GM19324 (cell line): ENCODE measurements at regions not wholly inside any gene's neighbourhood (a gene's known extent, or its start where the extent isn't known, plus 50 kb on each side); places are given as distances from the start of the nearest gene placed in this dataset.
"Not testable (repeated sequence)": the region's sequence is repeated elsewhere in the genome, so short reads cannot be mapped to it uniquely, and the experiment has no call there.

ENCODE experiments used
- ATAC-seq: cut with Tn5 transposase; IDR thresholded peaks from one replicate; pipeline ENCODE4 v1.9.1; 2021; ENCODE audit warnings: mild to moderate bottlenecking, moderate library complexity; ENCODE audit not compliant: unreplicated experiment, low FRiP score

- no peak for ATAC-seq
Measured at GRCh38 chr5:102068870-102069269, 227.2 kb downstream of the SLCO4C1 start.

GRCh38 chr5:102049517-102049916, 246.6 kb downstream of the SLCO4C1 start:
- ATAC-seq, result no peak

GRCh38 chr5:102048940-102049339, 247.1 kb downstream of the SLCO4C1 start:
- no peak for ATAC-seq

GRCh38 chr5:102047073-102047472, 249.0 kb downstream of the SLCO4C1 start:
- not testable (repeated sequence) for ATAC-seq

GRCh38 chr5:102040326-102040725, 255.8 kb downstream of the SLCO4C1 start:
- no peak for ATAC-seq

- no peak for ATAC-seq
Measured at GRCh38 chr5:102036927-102037326, 259.2 kb downstream of the SLCO4C1 start.

GRCh38 chr5:102031711-102032110, 264.4 kb downstream of the SLCO4C1 start:
- no peak for ATAC-seq

GRCh38 chr5:102018690-102019089, 277.4 kb downstream of the SLCO4C1 start:
- ATAC-seq, result no peak

- no peak for ATAC-seq
Measured at GRCh38 chr5:102018279-102018678, 277.8 kb downstream of the SLCO4C1 start.

GRCh38 chr5:102014371-102014770, 281.7 kb downstream of the SLCO4C1 start:
- ATAC-seq, result no peak

- no peak for ATAC-seq
Measured at GRCh38 chr5:102010644-102011043, 285.4 kb downstream of the SLCO4C1 start.

GRCh38 chr5:101997235-101997634, 298.8 kb downstream of the SLCO4C1 start:
- ATAC-seq, result no peak

GRCh38 chr5:101995585-101995984, 300.5 kb downstream of the SLCO4C1 start:
- ATAC-seq, result no peak

- no peak for ATAC-seq
Measured at GRCh38 chr5:101991486-101991885, 304.6 kb downstream of the SLCO4C1 start.

- ATAC-seq, result no peak
Measured at GRCh38 chr5:101989659-101990058, 306.4 kb downstream of the SLCO4C1 start.

- ATAC-seq, result peak; percentile 84
Measured at GRCh38 chr5:101977729-101978345, 318.2 kb downstream of the SLCO4C1 start.

- no peak for ATAC-seq
Measured at GRCh38 chr5:101976933-101977332, 319.2 kb downstream of the SLCO4C1 start.

- no peak for ATAC-seq
Measured at GRCh38 chr5:101969742-101970141, 326.3 kb downstream of the SLCO4C1 start.

GRCh38 chr5:101966476-101966875, 329.6 kb downstream of the SLCO4C1 start:
- ATAC-seq, result no peak

GRCh38 chr5:101955891-101956290, 340.2 kb downstream of the SLCO4C1 start:
- no peak for ATAC-seq

- no peak for ATAC-seq
Measured at GRCh38 chr5:101950019-101950418, 346.1 kb downstream of the SLCO4C1 start.

GRCh38 chr5:101948615-101949014, 347.5 kb downstream of the SLCO4C1 start:
- no peak for ATAC-seq

- no peak for ATAC-seq
Measured at GRCh38 chr5:101943784-101944183, 352.3 kb downstream of the SLCO4C1 start.
